H1 (cell line): ENCODE measurements at regions not wholly inside any gene's neighbourhood (a gene's known extent, or its start where the extent isn't known, plus 50 kb on each side); places are given as distances from the start of the nearest gene placed in this dataset.

Experiments
- CTCF ChIA-PET: fragments of 300-600 bp; sonication (Branson Sonifier 250); formaldehyde crosslinking; loops from one replicate; lab custom pipeline; 2021; ENCODE audit not compliant: partially characterized antibody; lab: Charles Lee
- POLR2A ChIA-PET: fragments of 300-600 bp; sonication (Branson Sonifier 250); formaldehyde crosslinking; loops from one replicate; lab custom pipeline; 2021; ENCODE audit warnings: inconsistent platforms; ENCODE audit not compliant: partially characterized antibody; lab: Charles Lee
- DNase-seq, 2 experiments: peaks; one replicate each; pipeline versions ENCODE4 v3.0.0 to v3.0.0-alpha.2; 2010 to 2022; ENCODE audit warnings: low spot score in 2 of 2, low read depth in 1 of 2, mixed read lengths in 1 of 2
- FAIRE-seq: peaks from 2 replicates; lab custom pipeline; 2011; peaks lifted over from hg19 to GRCh38; lab: Jason Lieb, UNC
- H2AFZ ChIP-seq: 2 replicates; pipeline ENCODE4 v1.8.1; 2012; ENCODE audit warnings: low read length, inconsistent platforms
- H2AK5ac ChIP-seq: 2 replicates; pipeline ENCODE4 v1.6.1; 2013; ENCODE audit warnings: low read depth, low read length
- H2BK120ac ChIP-seq: replicated peaks from 2 replicates; pipeline ENCODE3; 2013; ENCODE audit warnings: low read depth, low read length, inconsistent platforms
- H2BK12ac ChIP-seq: 2 replicates; pipeline ENCODE4 v1.6.1; 2013; ENCODE audit warnings: low read depth, low read length
- H2BK15ac ChIP-seq: 2 replicates; pipeline ENCODE4 v1.6.1; 2013; ENCODE audit warnings: low read length
- H2BK20ac ChIP-seq: 2 replicates; pipeline ENCODE4 v1.6.1; 2013; ENCODE audit warnings: low read length
- H2BK5ac ChIP-seq: 2 replicates; pipeline ENCODE4 v1.6.1; 2013; ENCODE audit warnings: low read depth, low read length
- H3K14ac ChIP-seq: 2 replicates; pipeline ENCODE4 v1.6.1; 2013; ENCODE audit warnings: inconsistent platforms; ENCODE audit not compliant: insufficient read length
- H3K18ac ChIP-seq: 2 replicates; pipeline ENCODE4 v1.6.1; 2013; ENCODE audit warnings: low read length; ENCODE audit errors: extremely low read depth
- H3K23ac ChIP-seq: 2 replicates; pipeline ENCODE4 v1.6.1; 2013; ENCODE audit warnings: inconsistent platforms; ENCODE audit not compliant: insufficient read length
- H3K23me2 ChIP-seq: 2 replicates; pipeline ENCODE4 v1.6.1; 2013; ENCODE audit warnings: low read depth, low read length
- H3K27ac ChIP-seq: 2 replicates; pipeline ENCODE4 v1.6.1; 2011; ENCODE audit warnings: low read depth, low read length, inconsistent platforms
- H3K27me3 ChIP-seq, 4 experiments: replicated peaks in 1 of 4; 1 replicate in 1 of 4; 2 replicates in 3 of 4; pipeline versions ENCODE4 v1.6.1 to v1.8.1; 2011 to 2013; ENCODE audit warnings: low read length in 3 of 4, mild to moderate bottlenecking in 3 of 4, inconsistent platforms in 2 of 4, mixed read lengths in 2 of 4, moderate library complexity in 1 of 4; ENCODE audit not compliant: control insufficient read depth in 3 of 4, insufficient read depth in 3 of 4; ENCODE audit errors: extremely low read depth in 1 of 4
- H3K36me3 ChIP-seq, 4 experiments: 2 replicates each; pipeline versions ENCODE4 v1.6.1 to v1.8.1; 2011 to 2013; ENCODE audit warnings: mild to moderate bottlenecking in 4 of 4, low read length in 3 of 4, moderate library complexity in 2 of 4, control low read depth in 1 of 4, inconsistent platforms in 1 of 4; ENCODE audit not compliant: insufficient read depth in 4 of 4, control insufficient read depth in 2 of 4
- H3K4ac ChIP-seq: replicated peaks from 2 replicates; pipeline ENCODE3; 2013; ENCODE audit warnings: low read length, low read depth, mixed read lengths, inconsistent platforms; ENCODE audit not compliant: insufficient read length
- H3K4me1 ChIP-seq, 4 experiments: replicated peaks in 1 of 4; 1 replicate in 1 of 4; 2 replicates in 3 of 4; pipeline versions ENCODE4 v1.6.1 to v1.8.1; 2011 to 2013; ENCODE audit warnings: low read length in 3 of 4, inconsistent platforms in 2 of 4, mixed read lengths in 1 of 4; ENCODE audit not compliant: insufficient read depth in 4 of 4, control insufficient read depth in 3 of 4
- H3K4me2 ChIP-seq, 2 experiments: 2 replicates each; pipeline versions ENCODE4 v1.6.1 to v1.8.1; 2011 to 2013; ENCODE audit warnings: low read depth in 2 of 2, low read length in 2 of 2, control low read depth in 1 of 2, inconsistent platforms in 1 of 2, mild to moderate bottlenecking in 1 of 2; ENCODE audit not compliant: insufficient read depth in 1 of 2
- H3K4me3 ChIP-seq, 4 experiments: fragments of 200-600, 300-600 bp in 1 of 4; sonication (generic), shearing (Covaris generic), sonication (Bioruptor Twin) in 1 of 4; 2 replicates each; pipeline versions ENCODE4 v1.5.1 to v1.8.1; 2011 to 2016; ENCODE audit warnings: low read length in 4 of 4, low read depth in 3 of 4, control low read depth in 2 of 4, inconsistent platforms in 2 of 4, mild to moderate bottlenecking in 2 of 4, mixed read lengths in 1 of 4, moderate library complexity in 1 of 4; ENCODE audit not compliant: insufficient read depth in 2 of 4; ENCODE audit errors: extremely low read depth in 1 of 4
- H3K56ac ChIP-seq: replicated peaks from 2 replicates; pipeline ENCODE3; 2013; ENCODE audit warnings: low read depth, mild to moderate bottlenecking, mixed read lengths, low read length, inconsistent platforms; ENCODE audit not compliant: insufficient read length
- H3K79me1 ChIP-seq: 2 replicates; pipeline ENCODE4 v1.6.1; 2013; ENCODE audit warnings: low read depth, low read length, control low read depth
- H3K79me2 ChIP-seq, 2 experiments: 2 replicates each; pipeline versions ENCODE4 v1.6.1 to v1.8.1; 2012 to 2013; ENCODE audit warnings: low read length in 2 of 2, mild to moderate bottlenecking in 2 of 2, inconsistent platforms in 1 of 2; ENCODE audit not compliant: insufficient read depth in 2 of 2, control insufficient read depth in 1 of 2
- H3K9ac ChIP-seq, 4 experiments: replicated peaks in 1 of 4; 1 replicate in 1 of 4; 2 replicates in 3 of 4; pipeline versions ENCODE4 v1.6.1 to v1.8.1; 2011 to 2013; ENCODE audit warnings: low read depth in 3 of 4, low read length in 3 of 4, control low read depth in 2 of 4, mild to moderate bottlenecking in 2 of 4, moderate library complexity in 2 of 4, inconsistent platforms in 1 of 4; ENCODE audit errors: extremely low read depth in 1 of 4
- H3K9me3 ChIP-seq, 2 experiments: 2 replicates each; pipeline versions ENCODE4 v1.6.1 to v1.8.1; 2012 to 2013; ENCODE audit warnings: mild to moderate bottlenecking in 2 of 2, moderate library complexity in 2 of 2, control low read depth in 1 of 2, inconsistent platforms in 1 of 2, low read depth in 1 of 2, low read length in 1 of 2, mixed read lengths in 1 of 2; ENCODE audit not compliant: insufficient read depth in 2 of 2
- H4K20me1 ChIP-seq, 2 experiments: replicated peaks in 1 of 2; 2 replicates each; pipeline versions ENCODE3 to v1.8.1; 2011 to 2013; ENCODE audit warnings: inconsistent platforms in 2 of 2, low read length in 2 of 2, mild to moderate bottlenecking in 1 of 2; ENCODE audit not compliant: insufficient read depth in 2 of 2, control insufficient read depth in 1 of 2
- H4K5ac ChIP-seq: 2 replicates; pipeline ENCODE4 v1.6.1; 2013; ENCODE audit warnings: low read length, low read depth, mixed read lengths, inconsistent platforms; ENCODE audit not compliant: insufficient read length
- H4K8ac ChIP-seq: 2 replicates; pipeline ENCODE4 v1.8.0; 2013; ENCODE audit warnings: mild to moderate bottlenecking, moderate library complexity, low read length, inconsistent platforms; ENCODE audit not compliant: insufficient read depth; ENCODE audit errors: extremely low read depth
- H4K91ac ChIP-seq: replicated peaks from 2 replicates; pipeline ENCODE3; 2013; ENCODE audit warnings: low read length, mixed read lengths, inconsistent platforms; ENCODE audit not compliant: insufficient read length
- WGBS, 2 experiments: shearing (Covaris generic) in 1 of 2; methylation state at CpG; one replicate each; pipeline versions ENCODE4 v1.1.6 to v1.1.7; 2013 to 2015; ENCODE audit warnings: low lambda C conversion rate in 2 of 2, mixed read lengths in 2 of 2, inconsistent platforms in 1 of 2, low coverage in 1 of 2, missing lambda C conversion rate in 1 of 2; ENCODE audit not compliant: insufficient replicate concordance in 2 of 2, insufficient coverage in 1 of 2, insufficient read length in 1 of 2; ENCODE audit errors: extremely low coverage in 1 of 2, missing lambda C conversion rate in 1 of 2; 5-methylcytosine and 5-hydroxymethylcytosine counted together
- TF ChIP-seq, protein P1 (sequence below), 3 experiments: IDR thresholded peaks; 1 replicate in 2 of 3; 2 replicates in 1 of 3; pipeline versions ENCODE4 v1.5.1 to v1.6.1; 2011; ENCODE audit warnings: low read length in 3 of 3, mild to moderate bottlenecking in 3 of 3, inconsistent platforms in 2 of 3, low read depth in 1 of 3, moderate library complexity in 1 of 3; ENCODE audit not compliant: insufficient read depth in 1 of 3; ENCODE audit errors: control extremely low read depth in 1 of 3

DNA sequence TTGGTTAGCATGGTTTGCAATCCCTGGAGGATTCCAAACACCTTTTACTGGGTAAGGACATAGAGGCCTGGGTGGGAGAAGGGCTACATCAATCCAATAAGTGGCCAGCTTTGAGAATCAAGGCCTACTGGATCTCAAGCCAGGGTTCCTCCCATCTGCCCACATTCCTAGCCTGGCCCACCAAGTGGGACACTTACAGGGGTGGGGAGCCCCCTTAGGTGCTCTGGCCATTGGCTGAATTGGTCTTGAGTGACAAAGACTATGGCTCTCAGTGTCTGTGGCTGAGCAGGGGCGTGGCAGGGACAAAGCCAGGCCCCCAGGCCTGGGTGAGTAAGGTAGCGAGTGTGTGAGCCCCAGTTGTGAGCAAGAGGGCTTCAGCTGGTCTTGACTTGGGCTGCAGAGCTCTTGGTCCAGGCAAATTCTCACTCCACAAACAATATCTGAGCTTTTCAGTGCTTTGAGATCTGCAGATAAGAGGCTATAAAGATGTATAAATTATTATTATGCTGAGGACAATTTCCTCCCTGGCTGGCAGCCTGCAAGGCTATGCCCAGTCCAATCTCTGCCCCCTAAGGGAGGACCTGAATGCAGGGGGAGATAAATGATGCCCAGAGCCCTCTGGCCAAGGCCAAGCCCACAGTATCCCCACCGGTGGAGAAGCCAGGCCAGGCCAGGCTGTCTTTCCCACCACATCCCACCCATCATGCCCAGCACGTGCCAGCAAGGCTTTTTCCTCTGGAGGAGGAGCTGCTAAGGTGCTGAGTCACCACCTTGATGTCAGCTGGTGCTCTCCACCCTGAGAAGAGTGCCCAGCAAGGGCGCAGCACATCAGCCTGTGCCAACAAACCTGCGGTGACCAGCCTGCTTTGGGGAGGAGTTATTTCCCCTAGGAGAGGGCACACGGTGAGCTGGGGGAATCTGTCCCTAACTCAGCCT lies 80.7 kb upstream of the DUSP5 start:
- no peak overlapping the region for H3K4me2 ChIP-seq
- H3K14ac ChIP-seq: no peak overlapping the region
- H3K27ac ChIP-seq: no peak overlapping the region; the same call in 1 of the 2 replicates
- DNase-seq (no peak), FAIRE-seq (no peak)
- no peak overlapping the region for H3K4me3 ChIP-seq
- 0 out of 2 replicates have a peak overlapping the region, but pooled peaks have one; percentile 88 for H2BK15ac ChIP-seq
- no peak overlapping the region for H3K4ac ChIP-seq
- ChIA-PET CTCF (interaction anchor here (1.4 to 2.8 kb wide), 4 partner anchors 8 to 63 kb away, joined by 3 to 11 read pairs (median 5); no protein-coding TSS in a partner anchor), POLR2A (no interaction called here)
- no peak overlapping the region; the same call in 1 of the 2 replicates for H3K18ac ChIP-seq
- H3K23ac ChIP-seq: no peak overlapping the region
- no peaks in the 10 kb centered on the region for H4K20me1 ChIP-seq
- no peaks in the 10 kb centered on the region for H3K79me2 ChIP-seq
- peaks cover 2% of the 10 kb centered on the region; the same call in 1 of the 2 replicates for H3K23me2 ChIP-seq
- no peaks in the 10 kb centered on the region for H3K9me3 ChIP-seq
- H2BK12ac ChIP-seq: 0 out of 2 replicates have a peak overlapping the region, but pooled peaks have one; percentile 50
- H2AFZ ChIP-seq: peak overlapping the region; percentile 53; the same call in 1 of the 2 replicates
- no peak overlapping the region for H3K9ac ChIP-seq
- no peak overlapping the region; the same call in 1 of the 2 replicates for H2BK5ac ChIP-seq
- no peak overlapping the region; the same call in 1 of the 2 replicates for H2BK20ac ChIP-seq
- H4K91ac ChIP-seq: no peak overlapping the region
- H4K5ac ChIP-seq: no peak overlapping the region
- H3K56ac ChIP-seq: no peak overlapping the region
- H2BK120ac ChIP-seq: no peak overlapping the region
- H3K4me1 ChIP-seq: peaks cover 0 to 5% (median 2%) of the 10 kb centered on the region in 4 experiments; a peak in 2 of 7 replicates
- WGBS, 2 experiments: 95% methylated on average over 7 of the region's 7 CpGs; no CpG with 5 or more reads in 1 of the 2 experiments
- H4K8ac ChIP-seq: peak overlapping the region; percentile 74; the same call in 1 of the 2 replicates
- H2AK5ac ChIP-seq: no peak overlapping the region
- no peaks in the 10 kb centered on the region for H3K79me1 ChIP-seq
- TF ChIP-seq, protein P1, sequence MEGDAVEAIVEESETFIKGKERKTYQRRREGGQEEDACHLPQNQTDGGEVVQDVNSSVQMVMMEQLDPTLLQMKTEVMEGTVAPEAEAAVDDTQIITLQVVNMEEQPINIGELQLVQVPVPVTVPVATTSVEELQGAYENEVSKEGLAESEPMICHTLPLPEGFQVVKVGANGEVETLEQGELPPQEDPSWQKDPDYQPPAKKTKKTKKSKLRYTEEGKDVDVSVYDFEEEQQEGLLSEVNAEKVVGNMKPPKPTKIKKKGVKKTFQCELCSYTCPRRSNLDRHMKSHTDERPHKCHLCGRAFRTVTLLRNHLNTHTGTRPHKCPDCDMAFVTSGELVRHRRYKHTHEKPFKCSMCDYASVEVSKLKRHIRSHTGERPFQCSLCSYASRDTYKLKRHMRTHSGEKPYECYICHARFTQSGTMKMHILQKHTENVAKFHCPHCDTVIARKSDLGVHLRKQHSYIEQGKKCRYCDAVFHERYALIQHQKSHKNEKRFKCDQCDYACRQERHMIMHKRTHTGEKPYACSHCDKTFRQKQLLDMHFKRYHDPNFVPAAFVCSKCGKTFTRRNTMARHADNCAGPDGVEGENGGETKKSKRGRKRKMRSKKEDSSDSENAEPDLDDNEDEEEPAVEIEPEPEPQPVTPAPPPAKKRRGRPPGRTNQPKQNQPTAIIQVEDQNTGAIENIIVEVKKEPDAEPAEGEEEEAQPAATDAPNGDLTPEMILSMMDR (IDR thresholded peaks at IDR 0.05; ENCODE audit: control extremely low read depth in 1 of 3, insufficient read depth in 1 of 3, low read depth in 1 of 3, low read length in 3 of 3): no peak
- H3K36me3 ChIP-seq: no peaks in the 10 kb centered on the region
- no peaks in the 10 kb centered on the region for H3K27me3 ChIP-seq
